Hepatocyte (in vitro differentiated cells): ENCODE measurements at regions not wholly inside any gene's neighbourhood (a gene's known extent, or its start where the extent isn't known, plus 50 kb on each side); places are given as distances from the start of the nearest gene placed in this dataset.

Source experiments
- DNase-seq: peaks from one replicate; pipeline ENCODE4 v3.0.0-alpha.2; 2016; ENCODE audit warnings: low spot score
- H2AFZ ChIP-seq: fragments of 200-600 bp; sonication (generic); 2 replicates; pipeline ENCODE4 v1.6.0; 2016; ENCODE audit warnings: antibody characterized with exemption, mild to moderate bottlenecking
- H3K27ac ChIP-seq: fragments of 200-600 bp; sonication (generic); 2 replicates; pipeline ENCODE4 v1.5.1; 2016; ENCODE audit warnings: mild to moderate bottlenecking
- H3K27me3 ChIP-seq: fragments of 200-600 bp; sonication (generic); 2 replicates; pipeline ENCODE4 v1.6.1; 2016
- H3K36me3 ChIP-seq: fragments of 200-600 bp; sonication (generic); replicated peaks from 2 replicates; pipeline ENCODE4 v1.5.1; 2016; ENCODE audit warnings: low read depth; ENCODE audit not compliant: insufficient read depth
- H3K4me1 ChIP-seq: fragments of 200-600 bp; sonication (generic); 2 replicates; pipeline ENCODE4 v1.5.1; 2016; ENCODE audit warnings: mild to moderate bottlenecking, moderate library complexity; ENCODE audit not compliant: insufficient read depth
- H3K4me2 ChIP-seq: fragments of 200-600 bp; sonication (generic); 2 replicates; pipeline ENCODE4 v1.6.0; 2016
- H3K4me3 ChIP-seq: fragments of 200-600 bp; sonication (generic); 2 replicates; pipeline ENCODE4 v1.5.1; 2016; ENCODE audit warnings: mild to moderate bottlenecking
- H3K79me2 ChIP-seq: fragments of 200-600 bp; sonication (generic); 2 replicates; pipeline ENCODE4 v1.6.0; 2017; ENCODE audit warnings: mild to moderate bottlenecking
- H3K9me2 ChIP-seq: fragments of 200-600 bp; sonication (generic); replicated peaks from 2 replicates; pipeline ENCODE4 v1.6.0; 2017; ENCODE audit warnings: mild to moderate bottlenecking; ENCODE audit not compliant: insufficient read depth
- H3K9me3 ChIP-seq: fragments of 200-600 bp; sonication (generic); 2 replicates; pipeline ENCODE4 v1.5.1; 2016; ENCODE audit warnings: low read depth, mild to moderate bottlenecking
- H4K20me1 ChIP-seq: fragments of 200-600 bp; sonication (generic); 2 replicates; pipeline ENCODE4 v1.6.0; 2016; ENCODE audit warnings: mild to moderate bottlenecking; ENCODE audit not compliant: insufficient read depth, poor library complexity, severe bottlenecking
- EZH2 ChIP-seq: fragments of 200-600 bp; sonication (generic); IDR thresholded peaks from 2 replicates; pipeline ENCODE4 v1.6.1; 2016; ENCODE audit warnings: antibody characterized with exemption, mild to moderate bottlenecking, borderline replicate concordance
- EZH2phosphoT487 ChIP-seq: fragments of 200-600 bp; sonication (generic); IDR thresholded peaks from one replicate; pipeline ENCODE4 v1.6.1; 2018; ENCODE audit warnings: antibody characterized with exemption, mild to moderate bottlenecking, low read depth, moderate library complexity; ENCODE audit not compliant: unreplicated experiment, severe bottlenecking
- WGBS: methylation state at CpG from one replicate; pipeline ENCODE4 v1.1.6; 2016; ENCODE audit warnings: low lambda C conversion rate; ENCODE audit errors: missing lambda C conversion rate; 5-methylcytosine and 5-hydroxymethylcytosine counted together
- TF ChIP-seq, protein P1 (sequence below): fragments of 200-600 bp; sonication (generic); IDR thresholded peaks from 2 replicates; pipeline ENCODE4 v1.5.1; 2016; ENCODE audit warnings: antibody characterized with exemption, mild to moderate bottlenecking; ENCODE audit not compliant: poor library complexity

DNA sequence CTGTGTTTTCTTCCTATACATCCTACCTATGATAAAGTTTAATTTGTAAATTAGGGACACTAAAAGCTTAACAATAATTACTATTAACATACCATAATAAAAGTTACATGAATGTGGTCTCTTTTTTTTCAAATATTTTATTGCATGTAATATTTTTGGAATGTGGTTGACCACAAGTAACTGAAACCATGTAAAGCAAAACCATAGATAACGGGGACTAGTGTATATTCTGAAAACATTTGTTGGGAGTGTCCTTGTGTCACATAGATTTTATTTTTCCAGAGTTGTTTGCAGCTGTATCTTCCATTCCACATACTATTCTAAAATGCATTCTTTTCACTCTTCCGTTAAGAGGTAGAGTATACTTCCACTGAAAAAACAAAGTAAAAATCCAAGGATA lies 200.4 kb downstream of the KIF18A start:
- Histone ChIP-seq H3K4me3 (no peak overlapping the region), H3K27ac (no peak overlapping the region), H2AFZ (no peak overlapping the region), H3K27me3 (no peaks in the 10 kb centered on the region), H3K9me3 (no peaks in the 10 kb centered on the region), H3K79me2 (no peaks in the 10 kb centered on the region), H3K9me2 (no peaks in the 10 kb centered on the region), H4K20me1 (no peaks in the 10 kb centered on the region), H3K4me2 (no peak overlapping the region), H3K36me3 (no peaks in the 10 kb centered on the region), H3K4me1 (no peaks in the 10 kb centered on the region)
- WGBS = 89% methylated on average over 2 of the region's 2 CpGs
- TF ChIP-seq, protein P1, sequence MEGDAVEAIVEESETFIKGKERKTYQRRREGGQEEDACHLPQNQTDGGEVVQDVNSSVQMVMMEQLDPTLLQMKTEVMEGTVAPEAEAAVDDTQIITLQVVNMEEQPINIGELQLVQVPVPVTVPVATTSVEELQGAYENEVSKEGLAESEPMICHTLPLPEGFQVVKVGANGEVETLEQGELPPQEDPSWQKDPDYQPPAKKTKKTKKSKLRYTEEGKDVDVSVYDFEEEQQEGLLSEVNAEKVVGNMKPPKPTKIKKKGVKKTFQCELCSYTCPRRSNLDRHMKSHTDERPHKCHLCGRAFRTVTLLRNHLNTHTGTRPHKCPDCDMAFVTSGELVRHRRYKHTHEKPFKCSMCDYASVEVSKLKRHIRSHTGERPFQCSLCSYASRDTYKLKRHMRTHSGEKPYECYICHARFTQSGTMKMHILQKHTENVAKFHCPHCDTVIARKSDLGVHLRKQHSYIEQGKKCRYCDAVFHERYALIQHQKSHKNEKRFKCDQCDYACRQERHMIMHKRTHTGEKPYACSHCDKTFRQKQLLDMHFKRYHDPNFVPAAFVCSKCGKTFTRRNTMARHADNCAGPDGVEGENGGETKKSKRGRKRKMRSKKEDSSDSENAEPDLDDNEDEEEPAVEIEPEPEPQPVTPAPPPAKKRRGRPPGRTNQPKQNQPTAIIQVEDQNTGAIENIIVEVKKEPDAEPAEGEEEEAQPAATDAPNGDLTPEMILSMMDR = no peak
- TF ChIP-seq EZH2phosphoT487 (no peak), EZH2 (no peak)
- no peak for DNase-seq

GRCh38 chr11:27907091-27907490 lies 200.9 kb downstream of the KIF18A start:
- Histone ChIP-seq H3K27ac (no peak overlapping the region), H2AFZ (no peak overlapping the region), H3K9me3 (no peaks in the 10 kb centered on the region), H3K9me2 (no peaks in the 10 kb centered on the region), H4K20me1 (no peaks in the 10 kb centered on the region), H3K4me3 (no peak overlapping the region), H3K27me3 (no peaks in the 10 kb centered on the region), H3K4me2 (no peak overlapping the region), H3K79me2 (no peaks in the 10 kb centered on the region), H3K36me3 (no peaks in the 10 kb centered on the region), H3K4me1 (no peaks in the 10 kb centered on the region)
- no peak for DNase-seq
- TF ChIP-seq, protein P1 = no peak
- TF ChIP-seq EZH2phosphoT487 (no peak), EZH2 (no peak)
- WGBS = 84% methylated on average over 2 of the region's 2 CpGs

GRCh38 chr11:27904358-27905055 lies 203.4 kb downstream of the KIF18A start:
- H4K20me1 ChIP-seq = no peaks in the 10 kb centered on the region
- no peak overlapping the region for H2AFZ ChIP-seq
- H3K79me2 ChIP-seq = no peaks in the 10 kb centered on the region
- H3K27ac ChIP-seq = no peak overlapping the region
- DNase-seq = no peak
- H3K4me3 ChIP-seq = no peak overlapping the region
- no peaks in the 10 kb centered on the region for H3K9me3 ChIP-seq
- no peak overlapping the region for H3K4me2 ChIP-seq
- no peaks in the 10 kb centered on the region for H3K4me1 ChIP-seq
- TF ChIP-seq, protein P1 = no peak
- TF ChIP-seq EZH2 (no peak), EZH2phosphoT487 (no peak)
- no peaks in the 10 kb centered on the region for H3K27me3 ChIP-seq
- WGBS = 74% methylated on average over 3 of the region's 3 CpGs
- H3K36me3 ChIP-seq = no peaks in the 10 kb centered on the region
- H3K9me2 ChIP-seq = no peaks in the 10 kb centered on the region

DNA sequence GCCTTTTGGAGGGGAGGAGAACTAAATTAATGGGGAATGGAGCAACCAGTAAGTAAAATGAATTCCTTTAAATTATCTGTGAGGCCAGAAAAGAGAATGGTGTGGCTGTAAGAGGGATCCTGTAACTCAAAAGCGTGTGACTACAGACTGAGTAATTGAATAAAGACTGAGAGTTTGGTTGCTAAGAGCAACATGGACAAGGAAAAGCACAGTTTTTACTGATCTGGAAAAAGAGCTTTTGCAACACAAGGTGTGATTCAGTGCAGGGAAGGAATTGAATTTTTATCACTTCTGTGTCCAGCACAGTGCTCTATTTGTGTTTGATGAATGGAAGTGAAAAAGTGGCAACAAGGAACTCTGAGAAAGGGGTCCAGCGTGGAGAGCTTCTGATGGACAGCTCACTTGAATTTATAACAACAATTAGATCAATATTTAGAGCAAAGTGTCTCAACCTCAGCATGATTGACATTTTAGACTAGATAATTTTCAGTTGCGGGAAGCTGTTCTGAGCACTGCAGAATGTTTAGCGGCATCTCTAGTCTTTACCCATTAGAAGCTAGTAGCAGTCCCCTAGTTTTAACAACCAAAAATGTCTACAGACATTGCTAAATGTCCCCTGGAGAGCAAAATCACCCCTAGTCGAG lies 202.8 kb upstream of the BDNF start:
- no peaks in the 10 kb centered on the region for H3K79me2 ChIP-seq
- no peaks in the 10 kb centered on the region for H3K9me2 ChIP-seq
- H3K4me3 ChIP-seq = no peak overlapping the region
- H3K27ac ChIP-seq = no peak overlapping the region
- TF ChIP-seq EZH2phosphoT487 (no peak), EZH2 (no peak)
- TF ChIP-seq, protein P1 = no peak
- no peaks in the 10 kb centered on the region for H3K9me3 ChIP-seq
- no peaks in the 10 kb centered on the region for H3K4me1 ChIP-seq
- H2AFZ ChIP-seq = no peak overlapping the region
- H3K36me3 ChIP-seq = no peaks in the 10 kb centered on the region
- no peak for DNase-seq
- H4K20me1 ChIP-seq = no peaks in the 10 kb centered on the region
- H3K27me3 ChIP-seq = no peaks in the 10 kb centered on the region
- H3K4me2 ChIP-seq = no peak overlapping the region
- 89% methylated on average over 5 of the region's 5 CpGs for WGBS
